Spinal cord (tissue), 9 donors: ENCODE measurements at regions not wholly inside any gene's neighbourhood (a gene's known extent, or its start where the extent isn't known, plus 50 kb on each side); places are given as distances from the start of the nearest gene placed in this dataset.

Experiments
- DNase-seq, 6 donors: peaks; one replicate each; pipeline versions ENCODE4 v3.0.0 to v3.0.0-alpha.2; 2013 to 2015; ENCODE audit warnings: low spot score in 6 of 6, low read depth in 4 of 6
- H3K27ac ChIP-seq: one replicate; pipeline ENCODE4 v1.5.1; 2013; ENCODE audit warnings: low read depth, low read length, control low read depth
- H3K27me3 ChIP-seq: one replicate; pipeline ENCODE4 v1.6.1; 2013; ENCODE audit warnings: low read length; ENCODE audit not compliant: control insufficient read depth, insufficient read depth
- H3K36me3 ChIP-seq: one replicate; pipeline ENCODE4 v1.6.1; 2013; ENCODE audit warnings: low read length; ENCODE audit not compliant: control insufficient read depth, insufficient read depth
- H3K4me1 ChIP-seq: one replicate; pipeline ENCODE4 v1.6.1; 2013; ENCODE audit warnings: low read length; ENCODE audit not compliant: control insufficient read depth, insufficient read depth
- H3K4me3 ChIP-seq: one replicate; pipeline ENCODE4 v1.5.1; 2013; ENCODE audit warnings: low read depth, low read length, control low read depth
- H3K9me3 ChIP-seq: one replicate; pipeline ENCODE4 v1.6.1; 2013; ENCODE audit warnings: low read length; ENCODE audit not compliant: control insufficient read depth, insufficient read depth
- WGBS: methylation state at CpG from one replicate; pipeline ENCODE4 v1.1.5; 2013; ENCODE audit warnings: missing lambda C conversion rate; ENCODE audit not compliant: insufficient coverage; 5-methylcytosine and 5-hydroxymethylcytosine counted together
- donor health status: healthy.

DNA sequence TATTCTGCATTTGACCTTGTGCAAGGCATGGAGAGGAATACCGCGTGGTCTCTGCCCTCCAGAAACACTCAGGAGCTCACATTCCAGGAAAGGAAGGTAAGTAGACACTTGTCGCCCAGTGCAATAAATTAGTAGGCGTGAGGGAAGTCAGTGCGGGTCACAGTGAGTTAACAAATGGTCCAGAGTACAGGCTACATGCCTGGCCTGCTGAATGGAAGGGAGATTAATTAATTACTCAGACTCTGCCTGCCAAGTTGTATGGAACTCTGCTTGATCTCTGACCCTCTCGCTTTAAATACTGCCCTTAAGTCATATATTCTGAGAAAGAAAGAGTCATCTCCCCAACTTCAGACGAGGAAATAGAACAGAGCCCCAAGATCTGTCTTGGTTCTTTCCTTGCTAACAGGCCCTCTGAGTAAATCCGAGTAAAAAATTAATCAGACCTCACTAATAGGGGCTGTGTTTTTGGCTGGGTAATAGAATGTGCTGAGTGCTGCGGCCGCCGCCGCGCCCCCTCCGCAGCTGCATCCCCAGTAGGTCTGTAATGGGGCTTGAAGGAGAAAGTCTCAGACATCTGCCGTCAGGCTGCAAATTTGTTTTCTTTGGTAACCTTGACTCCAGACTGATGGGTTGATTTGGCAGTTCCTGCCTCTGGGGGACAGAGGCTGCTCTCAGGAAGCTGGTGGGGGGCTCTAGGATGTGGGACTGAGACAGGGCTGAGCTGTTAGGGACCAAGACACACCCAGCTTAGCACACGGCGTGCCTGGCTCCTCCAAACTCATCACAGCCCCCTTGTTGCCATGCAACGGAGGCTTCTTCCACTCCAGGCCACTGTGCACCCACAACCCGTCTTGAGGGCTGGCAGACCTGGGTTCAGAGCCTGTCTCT, 144.4 kb downstream of the NSG2 start:
- WGBS, result 11% methylated on average over 15 of the region's 19 CpGs
- Histone ChIP-seq H3K36me3 (no peaks in the 10 kb centered on the region), H3K27ac (peak overlapping the region; percentile 4), H3K27me3 (peaks cover 2% of the 10 kb centered on the region), H3K4me3 (no peak overlapping the region), H3K4me1 (peaks cover 40% of the 10 kb centered on the region), H3K9me3 (no peaks in the 10 kb centered on the region)
- peak in 2 of 6 donors; percentile 75 to 84 for DNase-seq

DNA sequence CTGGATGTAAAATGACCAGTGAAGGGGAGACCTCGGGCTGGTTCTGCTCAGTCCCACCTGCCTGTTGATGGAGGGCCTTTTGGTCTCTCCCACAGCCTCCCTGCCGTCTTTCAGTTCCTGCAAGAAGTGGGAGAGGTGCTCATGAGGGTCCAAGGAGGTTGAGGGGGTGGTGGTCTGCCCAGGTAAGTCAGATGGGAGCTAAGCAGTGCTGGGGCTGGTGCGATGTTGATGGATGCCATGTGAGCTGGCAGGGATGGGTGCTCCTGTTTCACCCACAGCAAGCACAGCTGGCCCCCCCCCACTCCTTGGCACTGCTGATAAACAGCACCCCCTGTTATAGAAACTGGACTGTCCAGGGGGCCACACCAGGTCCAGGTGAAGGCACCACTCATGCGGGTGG, 145.6 kb downstream of the NSG2 start:
- WGBS, result 82% methylated on average over 3 of the region's 4 CpGs
- H3K9me3 ChIP-seq, result no peaks in the 10 kb centered on the region

DNA sequence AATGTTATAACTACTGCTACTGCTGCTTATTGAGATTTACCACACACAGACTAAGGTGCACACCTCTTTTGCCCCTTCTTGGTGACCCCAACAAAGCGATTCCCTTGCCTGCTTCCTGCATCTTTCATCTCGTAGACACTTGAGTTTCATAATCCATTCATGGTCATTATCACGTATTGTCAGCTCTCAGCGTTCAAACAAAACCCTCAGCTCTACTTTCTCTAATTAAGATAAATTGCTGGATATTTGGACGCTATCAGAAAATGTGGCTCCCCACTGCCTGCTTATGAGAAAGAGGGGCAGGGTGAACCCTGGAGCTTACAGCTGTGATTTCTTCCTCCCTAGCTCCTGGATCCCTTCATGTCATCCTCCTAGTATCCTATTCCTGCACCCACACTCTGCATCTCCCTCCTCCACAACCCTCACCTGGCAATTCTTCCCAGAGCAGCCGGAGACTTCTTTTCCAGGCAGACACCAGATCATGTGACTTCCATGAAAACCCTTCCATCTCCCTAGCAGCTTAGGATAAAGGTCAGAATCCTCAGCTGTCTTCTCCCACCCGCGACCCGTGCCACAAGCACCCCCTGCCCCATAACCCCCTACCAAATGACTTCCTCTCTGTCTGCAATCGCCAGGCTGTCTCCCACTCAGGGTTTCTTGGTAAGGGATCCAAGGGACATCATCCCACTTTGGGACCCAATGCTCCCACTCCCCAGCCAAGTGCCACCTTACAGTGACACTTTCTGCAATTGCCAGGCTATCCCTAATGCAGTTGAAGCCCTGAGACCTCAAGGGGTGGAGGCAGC, 146.5 kb downstream of the NSG2 start:
- peak in 1 of 6 donors; percentile 53 for DNase-seq
- WGBS, result 85% methylated on average over 8 of the region's 10 CpGs
- no peaks in the 10 kb centered on the region for H3K36me3 ChIP-seq
- H3K4me1 ChIP-seq, result peaks cover 36% of the 10 kb centered on the region
- peaks cover 2% of the 10 kb centered on the region for H3K27me3 ChIP-seq
- H3K27ac ChIP-seq, result no peak overlapping the region
- no peaks in the 10 kb centered on the region for H3K9me3 ChIP-seq
- no peak overlapping the region for H3K4me3 ChIP-seq

More for the DNA sequence above, 145.6 kb downstream of the NSG2 start:
- Histone ChIP-seq H3K27ac (no peak overlapping the region), H3K27me3 (peaks cover 2% of the 10 kb centered on the region), H3K36me3 (no peaks in the 10 kb centered on the region), H3K4me1 (peaks cover 44% of the 10 kb centered on the region), H3K4me3 (no peak overlapping the region)
- DNase-seq, result no peak

DNA sequence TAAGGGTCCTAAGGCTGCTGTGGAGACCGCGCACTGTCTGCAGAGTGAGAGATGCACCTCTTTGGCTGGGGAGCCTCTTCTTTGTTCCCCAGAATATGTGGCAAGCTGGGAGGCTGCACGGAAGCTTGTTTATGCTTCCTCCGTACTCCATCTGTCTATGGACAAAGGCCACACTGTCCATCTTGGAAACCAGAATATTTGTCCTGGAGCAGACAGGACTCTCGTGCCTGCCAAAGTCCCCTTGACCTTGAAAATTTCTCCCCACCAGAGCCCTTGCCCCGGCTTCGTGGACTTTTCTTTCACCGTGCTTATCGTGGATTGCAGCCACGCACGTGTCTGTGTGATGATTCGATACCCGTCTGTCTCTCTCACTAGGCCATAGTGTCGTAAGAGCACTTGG, 147.4 kb downstream of the NSG2 start:
- Histone ChIP-seq H3K9me3 (no peaks in the 10 kb centered on the region), H3K27me3 (no peaks in the 10 kb centered on the region), H3K4me3 (no peak overlapping the region), H3K4me1 (peaks cover 31% of the 10 kb centered on the region), H3K27ac (no peak overlapping the region), H3K36me3 (no peaks in the 10 kb centered on the region)
- 73% methylated on average over 14 of the region's 14 CpGs for WGBS
- DNase-seq, result no peak

DNA sequence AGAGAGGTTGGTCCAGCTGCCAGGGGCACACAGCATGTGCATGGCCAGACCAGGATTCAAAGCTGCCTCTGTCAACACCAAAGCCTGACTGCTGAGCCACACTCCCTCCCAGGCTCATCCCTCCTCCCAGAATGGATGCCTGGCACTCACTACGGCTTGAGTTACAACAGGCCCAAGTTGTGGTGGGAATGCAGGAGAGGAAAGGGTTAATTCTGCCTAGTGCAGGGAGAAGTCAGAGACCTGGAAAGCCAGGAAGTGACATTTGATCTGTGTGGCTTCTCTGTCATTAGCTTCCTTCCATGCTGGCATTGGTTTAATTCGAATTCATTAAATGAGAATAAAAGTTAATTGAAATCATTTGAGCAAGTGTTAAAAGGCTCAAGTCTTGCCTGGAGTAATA, 150.0 kb downstream of the NSG2 start:
- peaks cover 21% of the 10 kb centered on the region for H3K4me1 ChIP-seq
- H3K27ac ChIP-seq, result no peak overlapping the region
- WGBS, result 40% methylated on average over 1 of the region's 2 CpGs
- H3K27me3 ChIP-seq, result no peaks in the 10 kb centered on the region
- H3K36me3 ChIP-seq, result no peaks in the 10 kb centered on the region
- no peak overlapping the region for H3K4me3 ChIP-seq
- no peaks in the 10 kb centered on the region for H3K9me3 ChIP-seq
- DNase-seq, result peak in 1 of 6 donors; percentile 82

DNA sequence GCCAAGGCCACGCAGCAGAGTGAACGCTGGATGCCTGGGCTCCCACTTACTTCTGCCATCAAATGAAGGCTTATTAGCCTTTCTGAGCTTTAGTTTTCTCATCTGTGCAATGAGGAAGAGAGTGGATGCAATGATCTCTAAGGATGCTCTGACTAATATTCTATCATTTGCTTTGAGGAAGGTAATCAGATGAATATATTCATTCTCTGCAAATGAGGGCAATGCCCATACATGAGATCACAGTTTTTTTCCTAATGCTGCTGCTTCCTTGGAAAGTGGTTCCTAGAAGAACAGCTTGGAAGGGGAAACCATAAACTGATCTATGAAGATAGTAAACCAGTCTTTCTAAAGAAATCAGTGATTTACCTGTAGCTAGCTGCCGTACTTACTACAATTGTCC, 152.4 kb downstream of the NSG2 start:
- H3K4me3 ChIP-seq, result no peak overlapping the region
- WGBS, result no CpG with 5 or more reads among the region's 3 CpGs
- peaks cover 12% of the 10 kb centered on the region for H3K4me1 ChIP-seq
- H3K36me3 ChIP-seq, result no peaks in the 10 kb centered on the region
- H3K27ac ChIP-seq, result no peak overlapping the region
- no peak for DNase-seq
- no peaks in the 10 kb centered on the region for H3K9me3 ChIP-seq
- H3K27me3 ChIP-seq, result no peaks in the 10 kb centered on the region

DNA sequence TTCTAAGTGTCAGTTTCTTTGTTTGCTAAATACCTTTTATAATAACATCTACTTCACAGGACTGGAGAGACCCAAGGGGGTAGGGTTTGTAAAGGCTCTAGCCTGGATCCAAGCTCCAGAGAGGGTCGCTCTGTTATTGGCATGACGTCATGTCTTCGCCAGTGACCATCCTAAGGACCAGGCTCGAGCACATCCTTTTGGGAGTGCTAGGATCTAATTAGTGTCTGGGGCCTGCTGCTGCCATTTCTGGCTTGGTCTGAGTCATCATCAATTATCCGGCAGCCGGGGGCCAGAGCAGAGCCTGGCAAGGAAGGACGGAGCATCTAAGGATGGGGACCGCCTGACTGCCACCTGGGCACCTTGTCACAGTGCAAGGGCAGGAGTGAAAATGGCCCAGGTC, 153.0 kb downstream of the NSG2 start:
- no peak overlapping the region for H3K27ac ChIP-seq
- no peaks in the 10 kb centered on the region for H3K36me3 ChIP-seq
- no peaks in the 10 kb centered on the region for H3K27me3 ChIP-seq
- H3K9me3 ChIP-seq, result no peaks in the 10 kb centered on the region
- peaks cover 10% of the 10 kb centered on the region for H3K4me1 ChIP-seq
- WGBS, result 73% methylated on average over 8 of the region's 8 CpGs
- DNase-seq, result no peak
- H3K4me3 ChIP-seq, result no peak overlapping the region

DNA sequence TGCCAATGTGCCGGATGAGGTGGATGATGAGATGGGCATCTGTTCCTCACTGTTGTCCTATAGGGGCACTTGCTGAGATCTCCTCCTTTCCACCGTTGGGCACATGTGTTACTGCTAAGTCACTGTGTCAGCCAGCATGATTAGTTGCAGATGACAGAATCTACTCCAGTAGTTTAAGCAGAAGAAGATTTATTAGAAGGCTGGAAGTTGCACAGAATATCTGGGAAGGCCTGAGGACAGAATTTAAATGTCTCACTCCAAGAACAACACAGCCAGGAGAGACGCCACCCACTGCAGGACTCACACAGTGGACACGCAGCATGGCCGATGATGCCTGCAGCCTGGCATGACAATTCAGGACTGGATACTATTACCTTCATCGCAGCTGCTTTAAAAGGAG, 157.5 kb downstream of the NSG2 start:
- DNase-seq, result no peak
- no peaks in the 10 kb centered on the region for H3K27me3 ChIP-seq
- WGBS, result 86% methylated on average over 4 of the region's 6 CpGs

DNA sequence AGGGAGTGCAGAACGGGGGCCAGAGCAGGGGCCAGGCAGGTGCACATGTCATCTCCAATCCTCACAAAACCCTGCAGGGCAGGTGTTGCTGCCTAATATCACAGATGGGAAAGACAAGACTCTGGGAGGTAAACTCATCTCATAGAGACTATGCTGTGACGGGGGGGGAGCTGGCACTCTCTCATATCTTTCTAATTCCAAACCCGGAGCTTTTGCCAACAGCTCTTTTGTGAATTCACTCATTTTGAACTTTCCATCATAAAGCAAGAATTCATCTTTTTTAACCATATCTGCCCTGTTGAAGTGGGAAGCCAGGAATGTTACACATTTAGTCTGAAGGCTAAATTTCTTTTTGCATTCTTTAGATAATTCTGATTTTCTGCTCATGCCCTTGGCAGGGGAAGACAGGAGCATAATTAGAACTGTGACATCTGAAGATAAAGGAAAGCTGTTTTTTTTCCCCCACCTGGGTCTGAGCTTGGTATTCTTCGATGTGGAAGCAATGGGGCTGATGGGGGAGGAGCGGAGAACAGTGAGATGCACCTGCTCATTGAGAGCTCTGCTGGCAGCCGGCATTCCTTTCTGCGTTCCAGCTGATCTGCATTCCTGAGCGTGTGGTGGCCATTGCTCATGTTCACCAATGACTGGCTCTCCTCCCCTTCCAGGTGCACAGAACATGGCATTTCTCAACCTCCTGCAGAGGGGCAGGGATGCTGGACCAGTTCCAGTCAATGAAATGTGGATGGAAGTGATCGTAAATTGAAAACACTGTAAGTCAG, 159.2 kb downstream of the NSG2 start:
- peak in 2 of 6 donors; percentile 54 to 87 for DNase-seq
- no peaks in the 10 kb centered on the region for H3K9me3 ChIP-seq
- H3K27ac ChIP-seq, result no peak overlapping the region
- H3K4me1 ChIP-seq, result peaks cover 3% of the 10 kb centered on the region
- H3K4me3 ChIP-seq, result no peak overlapping the region
- H3K27me3 ChIP-seq, result no peaks in the 10 kb centered on the region
- H3K36me3 ChIP-seq, result no peaks in the 10 kb centered on the region
- WGBS, result 56% methylated on average over 3 of the region's 9 CpGs

More for the DNA sequence above, 157.5 kb downstream of the NSG2 start:
- peaks cover 3% of the 10 kb centered on the region for H3K4me1 ChIP-seq
- no peak overlapping the region for H3K27ac ChIP-seq
- no peak overlapping the region for H3K4me3 ChIP-seq
- no peaks in the 10 kb centered on the region for H3K9me3 ChIP-seq
- no peaks in the 10 kb centered on the region for H3K36me3 ChIP-seq
